ENCODE measurements at regions not wholly inside any gene's neighbourhood (a gene's known extent, or its start where the extent isn't known, plus 50 kb on each side); places are given as distances from the start of the nearest gene placed in this dataset.
A peak's percentile ranks its signal among the peaks of the same experiment; 100 is the strongest.

GRCh38 chr4:74618659-74619058 is 173.7 kb downstream of the AREG start:
- DNase-seq, result no peak

GRCh38 chr4:74619931-74620702 is 174.2 kb downstream of the BTC start:
- no peak for DNase-seq

GRCh38 chr4:74621616-74622015 is 172.7 kb downstream of the BTC start:
- no peak for DNase-seq

- no peak for DNase-seq
Observed at GRCh38 chr4:74623041-74623440, 171.3 kb downstream of the BTC start.

- no peak for DNase-seq
Observed at GRCh38 chr4:74624351-74625151, 169.8 kb downstream of the BTC start.

GRCh38 chr4:74625981-74626380 is 168.3 kb downstream of the BTC start:
- no peak for DNase-seq

- no peak for DNase-seq
Observed at GRCh38 chr4:74627093-74627492, 167.2 kb downstream of the BTC start.

GRCh38 chr4:74627504-74627903 is 166.8 kb downstream of the BTC start:
- DNase-seq, result no peak

GRCh38 chr4:74628852-74629620 is 165.3 kb downstream of the BTC start:
- no peak for DNase-seq

GRCh38 chr4:74630551-74630950 is 163.8 kb downstream of the BTC start:
- no peak for DNase-seq

- no peak for DNase-seq
Observed at GRCh38 chr4:74631338-74631737, 163.0 kb downstream of the BTC start.

GRCh38 chr4:74631988-74632387 is 162.3 kb downstream of the BTC start:
- DNase-seq, result no peak

- DNase-seq, result peak in 1 of 2 experiments; percentile 23
Observed at GRCh38 chr4:74632634-74633033, 161.7 kb downstream of the BTC start.

GRCh38 chr4:74635074-74635473 is 159.2 kb downstream of the BTC start:
- no peak for DNase-seq

- DNase-seq, result no peak
Observed at GRCh38 chr4:74635490-74636123, 158.7 kb downstream of the BTC start.

- DNase-seq, result no peak
Observed at GRCh38 chr4:74638001-74638400, 156.3 kb downstream of the BTC start.

GRCh38 chr4:74638689-74639088 is 155.6 kb downstream of the BTC start:
- DNase-seq, result no peak

- no peak for DNase-seq
Observed at GRCh38 chr4:74640111-74640903, 154.0 kb downstream of the BTC start.

- no peak for DNase-seq
Observed at GRCh38 chr4:74642006-74642405, 152.3 kb downstream of the BTC start.

- DNase-seq, result no peak
Observed at GRCh38 chr4:74649193-74649592, 145.1 kb downstream of the BTC start.

- DNase-seq, result no peak
Observed at GRCh38 chr4:74651198-74651597, 143.1 kb downstream of the BTC start.
